Ascending aorta (tissue), 2 donors: ENCODE measurements at regions not wholly inside any gene's neighbourhood (a gene's known extent, or its start where the extent isn't known, plus 50 kb on each side); places are given as distances from the start of the nearest gene placed in this dataset.

ENCODE experiments used
- DNase-seq, 2 donors: peaks; one replicate each; pipeline ENCODE4 v3.0.0-alpha.2; 2019; ENCODE audit warnings: low spot score in 2 of 2
- H3K27ac ChIP-seq, 2 donors: fragments of 200-600 bp; sonication (generic); one replicate each; pipeline ENCODE4 v1.5.1; 2016 to 2017; ENCODE audit warnings: mild to moderate bottlenecking in 1 of 2
- H3K27me3 ChIP-seq: fragments of 200-600 bp; sonication (generic); one replicate; pipeline ENCODE4 v1.5.1; 2017
- H3K36me3 ChIP-seq, 2 donors: fragments of 200-600 bp; sonication (generic); one replicate each; pipeline ENCODE4 v1.5.1; 2016
- H3K4me1 ChIP-seq, 2 donors: fragments of 200-600 bp; sonication (generic); one replicate each; pipeline ENCODE4 v1.5.1; 2016 to 2017; ENCODE audit warnings: mild to moderate bottlenecking in 1 of 2
- H3K4me3 ChIP-seq, 2 donors: fragments of 200-600 bp; sonication (generic); one replicate each; pipeline ENCODE4 v1.5.1; 2016 to 2017; ENCODE audit warnings: mild to moderate bottlenecking in 1 of 2
- H3K9me3 ChIP-seq, 2 donors: fragments of 200-600 bp; sonication (generic); one replicate each; pipeline ENCODE4 v1.5.1; 2016
- intact Hi-C: fragments of 100-400 bp; cut with DNase I; formaldehyde crosslinking; loops from one replicate; pipeline ENCODE4 v1.15.1; 2023
- TF ChIP-seq, protein P1 (sequence below), 3 experiments: fragments of 200-600 bp in 2 of 3; fragments of 450-650 bp in 1 of 3; sonication (generic) in 2 of 3; IDR thresholded peaks; one replicate each; pipeline ENCODE4 v1.5.1; 2016 to 2019; ENCODE audit warnings: antibody characterized with exemption in 3 of 3, mild to moderate bottlenecking in 1 of 3, moderate library complexity in 1 of 3

DNA sequence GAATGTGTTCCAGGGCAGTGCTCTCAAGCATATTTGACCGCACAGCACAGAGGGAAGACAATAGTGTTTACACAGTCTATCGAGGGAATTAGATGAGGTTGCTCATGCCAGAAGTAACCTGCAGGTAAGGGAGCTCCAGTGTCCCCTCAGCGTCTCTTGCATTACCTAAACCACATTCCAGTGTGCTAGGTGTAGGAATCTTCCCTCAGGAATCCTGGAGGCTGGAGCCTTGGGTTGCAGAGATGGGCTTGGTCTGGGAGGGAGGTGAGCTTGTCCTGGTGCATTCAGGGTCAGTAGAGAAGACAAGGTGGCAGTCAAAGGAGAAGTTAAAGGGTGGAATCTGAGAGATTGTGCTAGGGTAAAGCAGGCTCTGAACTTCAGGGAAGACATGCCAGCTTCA, 56.3 kb downstream of the SOX14 start:
- Histone ChIP-seq H3K4me1 (no peaks in the 10 kb centered on the region), H3K4me3 (no peak overlapping the region), H3K27me3 (no peaks in the 10 kb centered on the region), H3K9me3 (no peaks in the 10 kb centered on the region), H3K36me3 (no peaks in the 10 kb centered on the region), H3K27ac (no peak overlapping the region)
- DNase-seq, result no peak
- TF ChIP-seq, protein P1, sequence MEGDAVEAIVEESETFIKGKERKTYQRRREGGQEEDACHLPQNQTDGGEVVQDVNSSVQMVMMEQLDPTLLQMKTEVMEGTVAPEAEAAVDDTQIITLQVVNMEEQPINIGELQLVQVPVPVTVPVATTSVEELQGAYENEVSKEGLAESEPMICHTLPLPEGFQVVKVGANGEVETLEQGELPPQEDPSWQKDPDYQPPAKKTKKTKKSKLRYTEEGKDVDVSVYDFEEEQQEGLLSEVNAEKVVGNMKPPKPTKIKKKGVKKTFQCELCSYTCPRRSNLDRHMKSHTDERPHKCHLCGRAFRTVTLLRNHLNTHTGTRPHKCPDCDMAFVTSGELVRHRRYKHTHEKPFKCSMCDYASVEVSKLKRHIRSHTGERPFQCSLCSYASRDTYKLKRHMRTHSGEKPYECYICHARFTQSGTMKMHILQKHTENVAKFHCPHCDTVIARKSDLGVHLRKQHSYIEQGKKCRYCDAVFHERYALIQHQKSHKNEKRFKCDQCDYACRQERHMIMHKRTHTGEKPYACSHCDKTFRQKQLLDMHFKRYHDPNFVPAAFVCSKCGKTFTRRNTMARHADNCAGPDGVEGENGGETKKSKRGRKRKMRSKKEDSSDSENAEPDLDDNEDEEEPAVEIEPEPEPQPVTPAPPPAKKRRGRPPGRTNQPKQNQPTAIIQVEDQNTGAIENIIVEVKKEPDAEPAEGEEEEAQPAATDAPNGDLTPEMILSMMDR (IDR thresholded peaks at IDR 0.05), result no peak
- intact Hi-C loops, result no loop called here

DNA sequence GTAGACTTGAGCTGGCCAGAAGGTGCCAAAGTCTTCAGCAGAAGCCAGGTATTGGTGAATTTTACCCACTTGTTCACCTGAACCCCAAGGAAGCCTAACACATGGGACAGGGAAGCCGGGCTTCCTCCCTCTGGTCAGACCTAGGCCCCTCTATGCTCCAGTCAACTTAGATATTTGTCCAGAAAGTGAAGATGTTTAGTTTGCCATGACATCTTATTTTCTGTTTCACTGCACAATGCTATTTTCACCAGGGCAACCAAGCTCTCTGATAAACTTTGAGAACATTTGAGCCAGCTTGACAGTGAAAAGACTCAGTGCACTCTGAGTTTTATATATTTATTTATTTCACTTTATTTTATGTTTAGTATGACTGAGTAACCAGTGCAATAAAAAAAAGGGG, 71.0 kb downstream of the SOX14 start:
- Histone ChIP-seq H3K27ac (no peak overlapping the region), H3K4me3 (no peak overlapping the region), H3K27me3 (no peaks in the 10 kb centered on the region), H3K4me1 (no peaks in the 10 kb centered on the region), H3K36me3 (no peaks in the 10 kb centered on the region), H3K9me3 (no peaks in the 10 kb centered on the region)
- intact Hi-C loops, result no loop called here
- no peak for DNase-seq
- TF ChIP-seq, protein P1 (IDR thresholded peaks at IDR 0.05), result no peak

DNA sequence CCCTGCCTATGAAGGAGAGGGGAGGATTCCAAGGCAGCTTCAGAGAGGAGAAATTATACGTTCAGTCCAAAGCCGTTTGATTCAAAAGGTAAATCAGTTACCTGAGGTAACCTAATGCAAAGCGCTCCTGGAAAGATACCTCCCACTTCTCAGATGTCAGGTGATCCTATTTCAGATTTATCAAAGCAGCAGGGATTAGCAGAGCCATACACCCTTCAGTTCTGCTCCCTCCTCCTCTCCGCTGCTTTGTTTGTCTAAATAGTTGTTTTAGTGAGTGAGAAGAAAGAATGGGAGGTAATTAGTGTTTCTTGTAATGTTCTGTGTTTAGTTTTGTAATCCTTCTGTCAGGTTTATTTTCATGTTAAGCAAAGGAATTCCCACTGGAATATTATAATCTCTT, 81.1 kb downstream of the SOX14 start:
- TF ChIP-seq, protein P1 (IDR thresholded peaks at IDR 0.05), result no peak
- no peak for DNase-seq
- H3K4me3 ChIP-seq, result no peak overlapping the region
- intact Hi-C loops, result no loop called here
- H3K27ac ChIP-seq, result no peak overlapping the region
- no peaks in the 10 kb centered on the region for H3K4me1 ChIP-seq
- no peaks in the 10 kb centered on the region for H3K27me3 ChIP-seq
- no peaks in the 10 kb centered on the region for H3K9me3 ChIP-seq
- H3K36me3 ChIP-seq, result no peaks in the 10 kb centered on the region

DNA sequence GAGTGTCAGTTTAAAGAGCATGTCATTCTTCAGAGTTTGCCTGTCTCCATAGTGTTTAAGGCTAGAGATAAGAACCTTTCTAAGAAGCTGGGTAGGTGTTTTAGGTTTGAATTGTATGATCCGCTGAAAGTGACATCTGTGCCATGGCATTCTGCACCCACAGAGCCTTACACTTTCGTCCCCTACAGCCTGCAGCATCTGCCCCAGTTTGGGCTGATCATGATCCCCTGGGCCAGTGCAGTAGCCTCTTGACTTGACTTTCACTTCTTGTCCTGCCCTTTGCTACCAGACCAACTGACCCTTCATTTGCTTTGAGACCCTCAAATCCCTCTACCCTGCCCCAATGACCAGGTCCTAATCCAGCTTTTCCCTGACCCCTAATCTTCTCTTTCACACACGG, 81.6 kb downstream of the SOX14 start:
- no peak overlapping the region for H3K27ac ChIP-seq
- no peak for DNase-seq
- H3K36me3 ChIP-seq, result no peaks in the 10 kb centered on the region
- H3K4me1 ChIP-seq, result no peaks in the 10 kb centered on the region
- TF ChIP-seq, protein P1 (IDR thresholded peaks at IDR 0.05), result no peak
- no peaks in the 10 kb centered on the region for H3K9me3 ChIP-seq
- no peak overlapping the region for H3K4me3 ChIP-seq
- intact Hi-C loops, result no loop called here
- no peaks in the 10 kb centered on the region for H3K27me3 ChIP-seq

DNA sequence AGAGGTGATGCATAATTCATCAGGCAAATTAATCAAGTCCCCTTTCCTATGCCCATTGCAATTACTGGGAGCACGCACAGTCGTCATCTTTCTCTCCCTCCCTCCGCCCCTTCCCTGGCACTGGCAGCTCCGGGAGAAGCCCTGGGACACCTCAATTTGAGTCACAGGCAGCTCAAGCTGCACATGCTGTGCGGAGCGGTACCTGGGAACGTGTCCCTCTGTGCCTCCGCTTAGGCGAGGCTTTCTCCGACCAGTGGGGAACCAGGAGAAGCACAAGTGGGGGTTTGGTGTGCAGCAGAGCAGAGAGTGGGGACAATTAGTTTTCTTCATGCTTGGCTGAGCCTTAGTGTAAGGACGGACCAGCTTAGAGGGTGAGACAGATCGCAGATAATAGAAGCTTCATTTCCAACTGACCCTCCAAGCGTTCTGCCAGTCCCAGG, 88.3 kb downstream of the SOX14 start:
- Histone ChIP-seq H3K27me3 (no peaks in the 10 kb centered on the region), H3K9me3 (no peaks in the 10 kb centered on the region), H3K27ac (no peak overlapping the region), H3K4me3 (no peak overlapping the region), H3K4me1 (no peaks in the 10 kb centered on the region), H3K36me3 (no peaks in the 10 kb centered on the region)
- intact Hi-C loops, result no loop called here
- TF ChIP-seq, protein P1 (IDR thresholded peaks at IDR 0.05), result no peak
- DNase-seq, result no peak
